ENCODE measurements at regions not wholly inside any gene's neighbourhood (a gene's known extent, or its start where the extent isn't known, plus 50 kb on each side); places are given as distances from the start of the nearest gene placed in this dataset.

DNA sequence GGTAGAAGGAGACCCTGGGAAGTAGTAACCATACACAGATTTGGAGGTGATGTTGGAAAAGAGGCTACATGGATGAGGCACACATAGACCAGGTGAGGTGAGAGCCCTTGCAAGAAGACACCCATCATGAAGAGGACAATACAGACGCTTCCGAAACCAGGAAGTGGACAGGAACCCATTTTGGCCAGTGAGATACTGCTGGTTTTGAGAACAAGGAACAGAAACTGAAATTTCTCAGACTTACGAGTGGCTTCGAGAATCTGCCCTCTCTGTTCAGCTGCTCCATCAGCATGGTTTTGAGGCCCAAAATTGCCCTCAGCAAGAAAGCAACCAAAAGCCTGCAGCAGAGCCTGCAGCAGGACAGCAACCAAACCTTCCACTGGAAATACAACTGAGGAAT, 479.1 kb upstream of the NRXN1 start:
- Mint-ChIP-seq H3K27ac (no peak overlapping the region), H3K27me3 (no peaks in the 10 kb centered on the region), H3K4me1 (ENCODE audit: low read depth) (no peaks in the 10 kb centered on the region), H3K9me3 (peaks cover 26% of the 10 kb centered on the region), H3K4me3 (no peak overlapping the region), H3K36me3 (ENCODE audit: low read depth) (no peaks in the 10 kb centered on the region)
- intact Hi-C loops (cut with micrococcal nuclease) = no loop called here

DNA sequence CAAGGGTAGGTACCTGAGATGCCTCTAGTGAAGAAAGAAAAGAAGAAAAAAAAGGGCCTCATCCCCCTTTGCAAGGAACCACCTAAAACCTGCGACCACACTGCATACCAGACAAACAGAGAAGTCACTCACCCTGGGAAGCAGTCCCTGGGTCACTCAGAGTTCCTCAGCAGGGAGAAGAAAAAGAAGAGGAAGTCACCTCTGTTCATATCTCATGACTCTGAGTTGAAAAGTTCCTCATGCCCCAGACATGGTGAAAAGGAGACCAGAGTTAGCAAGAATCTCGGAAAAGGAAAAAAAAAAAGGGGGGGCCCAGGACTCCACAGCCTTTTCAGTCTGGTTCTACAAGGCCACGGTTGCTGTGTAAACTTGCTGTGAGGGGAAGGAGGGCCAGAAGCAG, 478.4 kb upstream of the NRXN1 start:
- Mint-ChIP-seq H3K4me1 (ENCODE audit: low read depth) (no peaks in the 10 kb centered on the region), H3K4me3 (no peak overlapping the region), H3K27ac (no peak overlapping the region), H3K36me3 (ENCODE audit: low read depth) (no peaks in the 10 kb centered on the region), H3K9me3 (peaks cover 33% of the 10 kb centered on the region), H3K27me3 (no peaks in the 10 kb centered on the region)
- intact Hi-C loops (cut with micrococcal nuclease) = no loop called here

DNA sequence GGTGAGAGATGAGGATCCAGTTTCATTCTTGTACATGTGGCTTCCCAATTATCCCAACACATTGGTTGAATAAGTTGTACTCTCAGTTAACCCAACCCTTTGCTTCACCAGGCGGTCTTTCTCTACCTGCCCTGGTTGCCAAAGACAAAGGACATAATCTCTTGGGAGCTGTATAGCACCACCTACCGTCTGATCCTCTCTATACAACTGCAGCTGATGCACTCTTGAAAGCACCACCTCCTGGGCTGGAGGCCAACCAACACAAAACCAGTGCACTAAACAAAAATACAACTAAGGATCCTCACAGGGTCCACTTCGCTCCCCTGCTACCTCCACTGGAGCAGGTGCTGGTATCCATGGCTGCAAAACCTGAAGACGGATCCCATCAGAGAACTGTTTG, 473.6 kb upstream of the NRXN1 start:
- Mint-ChIP-seq H3K27ac (no peak overlapping the region), H3K4me3 (no peak overlapping the region), H3K9me3 (peaks cover 41% of the 10 kb centered on the region), H3K4me1 (ENCODE audit: low read depth) (no peaks in the 10 kb centered on the region), H3K36me3 (ENCODE audit: low read depth) (no peaks in the 10 kb centered on the region), H3K27me3 (no peaks in the 10 kb centered on the region)
- intact Hi-C loops (cut with micrococcal nuclease) = no loop called here

DNA sequence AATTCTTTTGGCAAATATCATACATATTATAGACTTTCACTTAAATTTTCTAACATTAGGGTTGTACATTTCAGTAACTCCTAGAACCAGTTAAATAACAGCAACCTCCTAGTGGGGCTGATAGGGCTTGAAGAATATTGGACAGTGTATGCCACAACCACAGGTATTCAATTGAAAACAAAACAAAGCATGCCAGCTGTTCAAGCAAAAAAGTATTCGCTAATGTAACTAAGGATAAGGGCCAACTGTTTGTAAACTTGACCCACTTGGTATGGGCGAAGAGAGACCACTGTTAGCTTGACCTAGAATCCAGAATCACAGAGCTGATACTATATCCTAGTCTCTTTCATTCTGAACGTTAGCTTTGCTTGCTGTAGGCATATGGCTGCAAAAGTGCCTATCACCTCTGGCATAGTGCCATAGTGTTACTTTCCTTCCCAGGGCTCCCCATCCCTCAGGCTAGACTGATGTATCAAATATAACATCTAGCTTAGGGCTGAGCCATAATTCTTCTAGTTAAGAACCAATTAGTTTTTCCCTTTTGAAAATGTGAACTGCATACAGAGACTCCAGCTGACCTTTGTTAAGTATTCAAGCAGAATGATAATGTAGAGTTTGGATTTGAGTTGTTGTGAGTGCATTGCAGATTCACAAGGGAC, 458.8 kb upstream of the NRXN1 start:
- intact Hi-C loops (cut with micrococcal nuclease) = no loop called here
- Mint-ChIP-seq H3K27me3 (no peaks in the 10 kb centered on the region), H3K27ac (no peak overlapping the region), H3K4me3 (no peak overlapping the region), H3K4me1 (ENCODE audit: low read depth) (no peaks in the 10 kb centered on the region), H3K9me3 (peaks cover 18% of the 10 kb centered on the region), H3K36me3 (ENCODE audit: low read depth) (no peaks in the 10 kb centered on the region)

DNA sequence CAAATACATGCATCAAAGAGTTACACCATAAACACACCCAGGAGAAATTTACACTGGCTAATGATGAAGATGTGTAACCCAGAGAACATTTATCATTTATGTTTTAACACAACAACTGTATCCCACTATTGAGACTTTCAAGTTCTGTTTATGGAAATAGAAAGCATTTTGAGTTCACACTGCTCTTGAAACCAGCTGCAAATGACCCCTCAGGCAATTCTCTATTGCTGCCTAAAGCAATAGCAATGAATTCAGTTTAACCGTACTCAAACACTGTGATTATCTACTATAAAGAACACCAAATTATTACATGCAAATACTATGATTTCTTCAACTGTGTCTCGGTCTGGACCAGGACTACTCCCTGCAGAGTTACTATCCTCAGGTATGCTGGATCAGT, 452.7 kb upstream of the NRXN1 start:
- H3K9me3 Mint-ChIP-seq = peaks cover 29% of the 10 kb centered on the region
- no peaks in the 10 kb centered on the region for H3K27me3 Mint-ChIP-seq

DNA sequence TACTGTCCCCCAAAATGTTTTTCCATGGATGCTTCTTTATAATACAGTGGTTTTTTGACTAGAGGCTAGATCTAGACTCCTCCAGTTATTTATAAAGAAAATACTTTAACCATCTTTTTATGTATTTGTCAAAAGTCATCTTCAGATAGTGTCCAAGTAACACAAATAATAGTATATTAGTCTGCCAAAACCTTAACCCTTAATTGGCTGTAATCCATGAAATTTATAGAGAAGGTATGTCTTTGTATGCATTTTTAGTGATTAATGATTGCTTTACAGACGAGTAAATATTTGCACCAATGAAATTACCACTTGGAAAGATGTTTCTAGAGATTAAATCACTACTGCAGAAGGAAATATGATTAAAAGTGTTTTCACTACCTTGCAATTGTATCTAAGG, 451.8 kb upstream of the NRXN1 start:
- no peaks in the 10 kb centered on the region for H3K27me3 Mint-ChIP-seq
- H3K36me3 Mint-ChIP-seq (ENCODE audit: low read depth) = no peaks in the 10 kb centered on the region
- no peaks in the 10 kb centered on the region for H3K4me1 Mint-ChIP-seq (ENCODE audit: low read depth)
- intact Hi-C loops (cut with micrococcal nuclease) = no loop called here
- H3K9me3 Mint-ChIP-seq = peaks cover 29% of the 10 kb centered on the region
- no peak overlapping the region for H3K27ac Mint-ChIP-seq
- H3K4me3 Mint-ChIP-seq = no peak overlapping the region

More for the DNA sequence above, 452.7 kb upstream of the NRXN1 start:
- H3K36me3 Mint-ChIP-seq (ENCODE audit: low read depth) = no peaks in the 10 kb centered on the region
- no peaks in the 10 kb centered on the region for H3K4me1 Mint-ChIP-seq (ENCODE audit: low read depth)
- H3K27ac Mint-ChIP-seq = no peak overlapping the region
- H3K4me3 Mint-ChIP-seq = no peak overlapping the region
- intact Hi-C loops (cut with micrococcal nuclease) = no loop called here

DNA sequence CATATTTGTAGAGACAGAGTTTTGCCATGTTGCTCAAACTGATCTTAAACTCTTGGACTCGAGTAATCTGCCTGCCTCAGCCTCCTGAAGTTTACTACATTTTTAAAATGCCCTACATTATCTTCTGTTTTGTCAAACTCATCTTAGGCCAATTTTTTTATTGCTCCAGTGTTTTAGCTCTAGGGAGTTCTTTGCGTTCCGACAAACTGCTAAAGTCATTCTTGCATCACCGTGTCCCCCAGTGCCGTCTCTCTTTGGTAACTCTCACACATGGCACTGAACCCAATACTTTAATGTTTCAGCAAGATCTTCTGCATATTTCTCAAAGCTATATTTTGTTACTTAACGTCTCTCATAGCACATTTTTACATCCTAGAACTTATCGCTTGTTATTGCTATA, 440.9 kb upstream of the NRXN1 start:
- Mint-ChIP-seq H3K27ac (no peak overlapping the region), H3K9me3 (peaks cover 25% of the 10 kb centered on the region), H3K4me1 (ENCODE audit: low read depth) (no peaks in the 10 kb centered on the region), H3K36me3 (ENCODE audit: low read depth) (no peaks in the 10 kb centered on the region), H3K4me3 (no peak overlapping the region), H3K27me3 (no peaks in the 10 kb centered on the region)
- intact Hi-C loops (cut with micrococcal nuclease) = no loop called here

DNA sequence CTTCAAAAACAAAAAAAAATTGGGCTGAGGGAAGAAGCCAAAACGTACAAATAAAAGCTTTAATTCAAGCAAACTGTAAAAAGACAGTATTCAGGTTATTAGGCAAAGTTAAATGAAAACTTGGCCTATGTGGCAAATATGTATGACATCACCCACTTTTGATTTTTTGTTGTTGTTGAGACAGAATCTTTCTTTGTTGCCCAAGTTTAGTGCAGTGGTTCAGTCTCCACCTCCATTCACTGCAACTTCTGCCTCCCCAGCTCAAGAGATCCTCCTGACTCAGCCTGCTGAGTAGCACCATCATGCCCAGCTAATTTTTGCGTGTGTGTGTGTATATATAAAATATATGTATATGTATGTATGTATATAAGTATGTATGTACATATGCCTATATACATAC, 440.4 kb upstream of the NRXN1 start:
- H3K27ac Mint-ChIP-seq = no peak overlapping the region
- no peaks in the 10 kb centered on the region for H3K27me3 Mint-ChIP-seq
- H3K4me3 Mint-ChIP-seq = no peak overlapping the region
- no peaks in the 10 kb centered on the region for H3K36me3 Mint-ChIP-seq (ENCODE audit: low read depth)
- no peaks in the 10 kb centered on the region for H3K4me1 Mint-ChIP-seq (ENCODE audit: low read depth)
- intact Hi-C loops (cut with micrococcal nuclease) = no loop called here
- H3K9me3 Mint-ChIP-seq = peaks cover 25% of the 10 kb centered on the region

DNA sequence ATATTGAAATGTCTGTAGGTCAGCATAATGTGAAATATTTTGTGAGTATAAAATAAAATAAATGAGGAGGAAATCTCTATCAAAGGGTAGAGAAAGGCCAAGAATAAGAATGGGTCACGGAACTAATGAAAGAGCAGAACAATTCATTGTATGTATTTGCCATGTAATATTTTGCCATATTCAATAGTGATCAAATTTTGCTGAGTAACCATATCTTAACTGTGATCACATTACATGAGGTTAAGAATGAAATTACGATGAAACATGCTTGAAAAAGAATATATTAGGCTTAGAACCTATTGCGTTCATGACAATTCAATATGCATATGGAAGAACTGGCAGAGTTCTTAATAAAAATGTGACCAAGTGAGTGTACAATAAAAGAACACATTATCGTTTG, 437.2 kb upstream of the NRXN1 start:
- Mint-ChIP-seq H3K27me3 (no peaks in the 10 kb centered on the region), H3K36me3 (ENCODE audit: low read depth) (no peaks in the 10 kb centered on the region), H3K9me3 (peaks cover 25% of the 10 kb centered on the region), H3K4me1 (ENCODE audit: low read depth) (no peaks in the 10 kb centered on the region), H3K4me3 (no peak overlapping the region), H3K27ac (no peak overlapping the region)
- intact Hi-C loops (cut with micrococcal nuclease) = no loop called here

DNA sequence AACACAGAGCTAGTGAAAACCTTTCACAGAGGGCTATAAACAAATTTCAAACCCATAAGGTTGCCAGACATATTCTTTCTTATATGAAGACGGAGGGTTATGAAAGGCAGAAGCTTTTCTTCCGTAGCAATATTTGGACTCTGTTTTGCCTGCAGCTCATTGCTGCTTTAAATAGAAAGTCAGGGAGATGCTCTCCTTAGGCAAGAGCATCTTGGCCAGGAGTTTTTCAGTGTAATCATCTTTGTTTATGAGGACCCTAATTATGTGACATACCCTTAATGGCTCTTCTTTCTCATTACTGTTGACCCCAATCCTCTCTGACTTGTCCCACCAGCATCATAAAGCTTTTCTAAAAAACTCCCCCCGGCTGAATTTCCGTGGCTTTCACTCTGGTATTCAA, 433.4 kb upstream of the NRXN1 start:
- no peaks in the 10 kb centered on the region for H3K4me1 Mint-ChIP-seq (ENCODE audit: low read depth)
- no peaks in the 10 kb centered on the region for H3K36me3 Mint-ChIP-seq (ENCODE audit: low read depth)
- intact Hi-C loops (cut with micrococcal nuclease) = no loop called here
- no peak overlapping the region for H3K27ac Mint-ChIP-seq
- no peak overlapping the region for H3K4me3 Mint-ChIP-seq
- no peaks in the 10 kb centered on the region for H3K27me3 Mint-ChIP-seq
- peaks cover 11% of the 10 kb centered on the region for H3K9me3 Mint-ChIP-seq

DNA sequence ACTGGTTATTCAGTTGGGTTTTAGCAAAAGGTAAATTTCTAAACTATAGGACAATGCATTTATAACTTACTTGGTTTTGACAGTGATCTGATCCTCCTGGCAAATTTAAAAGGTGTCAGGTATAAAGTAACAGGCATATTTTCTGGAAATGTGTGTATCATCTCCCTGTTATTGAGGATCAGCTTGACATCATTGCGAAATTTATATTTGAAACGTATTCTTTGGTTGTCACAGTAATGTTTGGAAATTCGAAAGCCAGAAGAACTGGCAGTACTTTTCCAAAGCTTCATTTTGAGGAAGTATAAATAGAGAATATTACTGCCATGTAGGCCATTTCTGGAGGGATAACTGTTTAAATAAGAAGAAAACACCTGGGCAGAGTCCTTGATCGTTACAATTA, 422.2 kb upstream of the NRXN1 start:
- H3K27ac Mint-ChIP-seq = no peak overlapping the region
- H3K4me1 Mint-ChIP-seq (ENCODE audit: low read depth) = no peaks in the 10 kb centered on the region
- H3K36me3 Mint-ChIP-seq (ENCODE audit: low read depth) = no peaks in the 10 kb centered on the region
- intact Hi-C loops (cut with micrococcal nuclease) = no loop called here
- H3K27me3 Mint-ChIP-seq = no peaks in the 10 kb centered on the region
- H3K4me3 Mint-ChIP-seq = no peak overlapping the region
- H3K9me3 Mint-ChIP-seq = peaks cover 49% of the 10 kb centered on the region

DNA sequence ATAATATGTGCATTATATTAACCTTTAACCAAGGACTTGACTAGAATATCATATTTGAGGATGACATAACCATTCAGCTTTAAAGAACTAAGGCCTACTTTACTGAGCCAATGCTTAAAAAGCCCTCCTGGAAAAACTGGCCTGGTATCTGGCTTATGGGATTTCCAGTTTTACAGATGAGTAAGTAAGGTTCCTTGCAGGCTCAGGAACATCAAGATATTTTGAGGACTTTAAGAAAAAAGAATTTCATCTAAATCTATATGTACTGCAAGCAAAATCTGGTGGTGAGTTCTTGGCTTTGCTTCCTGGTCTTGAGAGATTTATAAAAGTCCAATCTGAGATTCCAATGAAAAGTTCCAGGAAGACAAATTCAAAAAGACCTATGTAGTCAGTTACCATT, 417.0 kb upstream of the NRXN1 start:
- Mint-ChIP-seq H3K4me3 (no peak overlapping the region), H3K27ac (no peak overlapping the region), H3K27me3 (no peaks in the 10 kb centered on the region), H3K36me3 (ENCODE audit: low read depth) (no peaks in the 10 kb centered on the region), H3K4me1 (ENCODE audit: low read depth) (no peaks in the 10 kb centered on the region), H3K9me3 (peaks cover 39% of the 10 kb centered on the region)
- intact Hi-C loops (cut with micrococcal nuclease) = no loop called here

DNA sequence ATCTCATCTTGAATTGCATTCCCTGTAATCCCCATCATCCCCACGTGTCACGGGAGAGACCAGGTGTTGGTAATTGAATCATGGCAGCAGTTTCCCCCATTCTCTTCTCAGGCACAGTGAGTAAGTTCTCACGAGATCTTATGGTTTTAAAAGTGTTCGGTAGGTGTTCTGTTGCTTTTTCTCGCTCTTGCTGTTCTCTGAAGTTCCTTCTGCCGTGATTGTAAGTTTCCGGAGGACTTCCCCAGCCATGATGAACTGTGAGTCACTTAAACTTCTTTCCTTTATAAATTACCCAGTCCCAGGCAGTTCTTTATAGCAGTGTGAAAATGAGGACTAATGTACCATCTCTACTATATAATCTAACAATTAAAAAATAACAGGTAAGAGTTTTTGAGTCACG, 409.9 kb upstream of the NRXN1 start:
- Mint-ChIP-seq H3K4me3 (no peak overlapping the region), H3K27ac (no peak overlapping the region), H3K9me3 (peaks cover 9% of the 10 kb centered on the region)

DNA sequence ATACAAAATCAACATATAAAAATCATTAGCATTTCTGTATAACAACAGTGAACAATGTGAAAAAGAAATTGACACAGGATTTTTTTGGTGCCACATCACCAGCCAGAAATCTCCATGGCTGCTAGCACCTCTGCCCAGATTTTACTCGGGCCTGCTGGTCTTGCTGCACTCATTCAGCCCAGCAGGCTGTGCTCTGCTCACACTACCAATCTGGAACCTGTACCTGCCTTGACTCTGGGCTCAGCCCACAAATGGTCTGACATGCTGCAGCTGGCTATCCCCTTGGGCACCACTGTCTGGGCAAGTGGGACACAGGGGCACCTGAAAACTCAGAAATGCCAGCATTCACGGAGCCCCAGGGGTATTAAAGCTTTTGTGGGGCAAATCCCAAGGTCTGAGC, 392.5 kb upstream of the NRXN1 start:
- Mint-ChIP-seq H3K36me3 (ENCODE audit: low read depth) (no peaks in the 10 kb centered on the region), H3K27ac (no peak overlapping the region), H3K27me3 (no peaks in the 10 kb centered on the region), H3K9me3 (peaks cover 51% of the 10 kb centered on the region), H3K4me3 (no peak overlapping the region), H3K4me1 (ENCODE audit: low read depth) (no peaks in the 10 kb centered on the region)
- intact Hi-C loops (cut with micrococcal nuclease) = no loop called here

More for the DNA sequence above, 409.9 kb upstream of the NRXN1 start:
- intact Hi-C loops (cut with micrococcal nuclease) = no loop called here
- no peaks in the 10 kb centered on the region for H3K27me3 Mint-ChIP-seq
- H3K4me1 Mint-ChIP-seq (ENCODE audit: low read depth) = no peaks in the 10 kb centered on the region
- no peaks in the 10 kb centered on the region for H3K36me3 Mint-ChIP-seq (ENCODE audit: low read depth)

DNA sequence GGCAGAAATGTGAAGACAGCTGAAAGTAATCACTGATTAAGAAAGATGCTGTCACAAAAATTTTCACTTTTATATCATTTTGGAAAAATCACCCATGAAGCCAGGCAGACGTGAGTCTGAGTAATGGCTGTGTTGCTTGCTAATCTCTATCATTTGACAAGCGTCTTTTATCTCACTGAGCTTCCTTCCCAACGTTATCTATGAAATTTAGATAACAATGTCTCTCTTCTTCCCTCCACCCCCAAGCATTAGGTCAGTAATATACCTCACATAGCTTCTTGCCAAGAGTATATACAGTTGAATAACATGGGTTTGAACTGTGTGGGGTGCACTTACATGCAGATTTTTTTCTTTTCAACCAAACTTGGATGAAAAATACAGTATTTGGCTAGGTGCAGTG, 388.6 kb upstream of the NRXN1 start:
- Mint-ChIP-seq H3K4me1 (ENCODE audit: low read depth) (no peaks in the 10 kb centered on the region), H3K27me3 (no peaks in the 10 kb centered on the region), H3K27ac (no peak overlapping the region), H3K4me3 (no peak overlapping the region), H3K9me3 (peaks cover 37% of the 10 kb centered on the region), H3K36me3 (ENCODE audit: low read depth) (no peaks in the 10 kb centered on the region)
- intact Hi-C loops (cut with micrococcal nuclease) = no loop called here
